Choroid plexus epithelial cell (primary cell): ENCODE measurements at regions not wholly inside any gene's neighbourhood (a gene's known extent, or its start where the extent isn't known, plus 50 kb on each side); places are given as distances from the start of the nearest gene placed in this dataset.
A peak's percentile ranks its signal among the peaks of the same experiment; 100 is the strongest.

Experiments used
- DNase-seq: peaks from one replicate; pipeline ENCODE4 v3.0.0-alpha.2; 2010; ENCODE audit warnings: low read depth
- H3K4me3 ChIP-seq: 2 replicates; pipeline ENCODE4 v1.5.1; 2011; ENCODE audit warnings: low read depth, mild to moderate bottlenecking, control low read depth, low read length, moderate library complexity
- CTCF ChIP-seq: conservative IDR thresholded peaks from 2 replicates; pipeline ENCODE4 v1.5.1; 2011; ENCODE audit warnings: low read depth, mild to moderate bottlenecking, control low read depth, inconsistent platforms, low read length, moderate library complexity

GRCh38 chr3:30112902-30113484, 493.4 kb upstream of the TGFBR2 start:
- no peak overlapping the region for H3K4me3 ChIP-seq
- TF ChIP-seq CTCF: peak; percentile 61
- DNase-seq: peak; percentile 76

- H3K4me3 ChIP-seq: no peak overlapping the region
- DNase-seq: no peak
- no peak for TF ChIP-seq CTCF
Measured at GRCh38 chr3:30113906-30114305, 492.5 kb upstream of the TGFBR2 start.

GRCh38 chr3:30114918-30115317, 491.5 kb upstream of the TGFBR2 start:
- DNase-seq: no peak
- no peak for TF ChIP-seq CTCF
- H3K4me3 ChIP-seq: no peak overlapping the region

- no peak for DNase-seq
- TF ChIP-seq CTCF: no peak
- no peak overlapping the region for H3K4me3 ChIP-seq
Measured at GRCh38 chr3:30122359-30122758, 484.0 kb upstream of the TGFBR2 start.

- H3K4me3 ChIP-seq: no peak overlapping the region
- DNase-seq: no peak
- TF ChIP-seq CTCF: no peak
Measured at GRCh38 chr3:30123224-30123623, 483.2 kb upstream of the TGFBR2 start.

- no peak for DNase-seq
- no peak for TF ChIP-seq CTCF
- H3K4me3 ChIP-seq: no peak overlapping the region
Measured at GRCh38 chr3:30123755-30124154, 482.6 kb upstream of the TGFBR2 start.
